Activated CD4-positive, alpha-beta T cell treated with anti-CD3 and anti-CD28 coated beads, Interleukin-2, amount 10 ng/mL, durations not matched to agents 7 days and 5 days (primary cell): ENCODE measurements at regions not wholly inside any gene's neighbourhood (a gene's known extent, or its start where the extent isn't known, plus 50 kb on each side); places are given as distances from the start of the nearest gene placed in this dataset.

Experiments used
- CTCF ChIA-PET: fragments of 350-600 bp; sonication (Branson Sonifier 250); formaldehyde crosslinking; loops from one replicate; lab custom pipeline; 2021; ENCODE audit warnings: antibody characterized with exemption; lab: Charles Lee
- POLR2A ChIA-PET: fragments of 350-600 bp; sonication (Branson Sonifier 250); formaldehyde crosslinking; loops from one replicate; lab custom pipeline; 2021; ENCODE audit warnings: antibody characterized with exemption; lab: Charles Lee
- DNase-seq: peaks from one replicate; pipeline ENCODE4 v3.0.0-alpha.2; 2020
- H3K27ac Mint-ChIP-seq: one replicate; pipeline ENCODE4 v1.8.0; 2021; ENCODE audit warnings: mild to moderate bottlenecking, moderate library complexity, mixed read lengths
- H3K27me3 Mint-ChIP-seq: one replicate; pipeline ENCODE4 v1.8.0; 2021; ENCODE audit warnings: mixed read lengths
- H3K36me3 Mint-ChIP-seq: one replicate; pipeline ENCODE4 v1.8.0; 2021; ENCODE audit warnings: low read depth, mixed read lengths
- H3K4me1 Mint-ChIP-seq: one replicate; pipeline ENCODE4 v1.8.0; 2021; ENCODE audit warnings: mixed read lengths
- H3K4me3 Mint-ChIP-seq: one replicate; pipeline ENCODE4 v1.8.0; 2021; ENCODE audit warnings: mild to moderate bottlenecking, moderate library complexity, mixed read lengths
- H3K9me3 Mint-ChIP-seq: one replicate; pipeline ENCODE4 v1.8.0; 2021; ENCODE audit warnings: mixed read lengths

GRCh38 chr18:41695441-41695840, 259.6 kb upstream of the PIK3C3 start:
- Mint-ChIP-seq H3K9me3 (no peaks in the 10 kb centered on the region), H3K4me3 (peak overlapping the region; percentile 0)
- CTCF ChIA-PET: no interaction called here

GRCh38 chr18:41693008-41693407, 262.0 kb upstream of the PIK3C3 start:
- Mint-ChIP-seq H3K4me3 (no peak overlapping the region), H3K9me3 (no peaks in the 10 kb centered on the region), H3K36me3 (no peaks in the 10 kb centered on the region), H3K4me1 (peaks cover 4% of the 10 kb centered on the region), H3K27ac (no peak overlapping the region), H3K27me3 (no peaks in the 10 kb centered on the region)
- POLR2A ChIA-PET: no interaction called here
- no peak for DNase-seq
- CTCF ChIA-PET: interaction anchor here (1.3 kb wide), 1 partner anchor 13 kb away, joined by 3 read pairs; no protein-coding TSS in a partner anchor

More at GRCh38 chr18:41695441-41695840, 259.6 kb upstream of the PIK3C3 start:
- POLR2A ChIA-PET: no interaction called here
- Mint-ChIP-seq H3K27me3 (no peaks in the 10 kb centered on the region), H3K36me3 (no peaks in the 10 kb centered on the region), H3K27ac (no peak overlapping the region), H3K4me1 (peaks cover 4% of the 10 kb centered on the region)
- no peak for DNase-seq

GRCh38 chr18:41690332-41691127, 264.5 kb upstream of the PIK3C3 start:
- Mint-ChIP-seq H3K4me1 (peaks cover 2% of the 10 kb centered on the region), H3K36me3 (no peaks in the 10 kb centered on the region), H3K4me3 (no peak overlapping the region), H3K9me3 (no peaks in the 10 kb centered on the region), H3K27ac (no peak overlapping the region), H3K27me3 (no peaks in the 10 kb centered on the region)
- POLR2A ChIA-PET: interaction anchor here (0.6 kb wide), 1 partner anchor 34 kb away, joined by 5 read pairs; no protein-coding TSS in a partner anchor
- CTCF ChIA-PET: no interaction called here
- no peak for DNase-seq

- Mint-ChIP-seq H3K36me3 (no peaks in the 10 kb centered on the region), H3K9me3 (no peaks in the 10 kb centered on the region), H3K27ac (no peak overlapping the region), H3K27me3 (no peaks in the 10 kb centered on the region), H3K4me1 (no peaks in the 10 kb centered on the region), H3K4me3 (no peak overlapping the region)
- CTCF ChIA-PET: interaction anchor here (1.4 kb wide), 1 partner anchor 13 kb away, joined by 3 read pairs; no protein-coding TSS in a partner anchor
- DNase-seq: no peak
- POLR2A ChIA-PET: no interaction called here
Observed at GRCh38 chr18:41687138-41687537, 267.9 kb upstream of the PIK3C3 start.

- no peaks in the 10 kb centered on the region for H3K36me3 Mint-ChIP-seq
- no peak overlapping the region for H3K27ac Mint-ChIP-seq
- POLR2A ChIA-PET: no interaction called here
- CTCF ChIA-PET: interaction anchor here (0.6 to 1.1 kb wide), 4 partner anchors 10 to 735 kb away, joined by 3 to 6 read pairs (median 3); no protein-coding TSS in a partner anchor
- H3K4me3 Mint-ChIP-seq: no peak overlapping the region
- H3K9me3 Mint-ChIP-seq: no peaks in the 10 kb centered on the region
- no peaks in the 10 kb centered on the region for H3K4me1 Mint-ChIP-seq
- H3K27me3 Mint-ChIP-seq: no peaks in the 10 kb centered on the region
- no peak for DNase-seq
Observed at GRCh38 chr18:41681138-41681880, 273.7 kb upstream of the PIK3C3 start.

- no peaks in the 10 kb centered on the region for H3K4me1 Mint-ChIP-seq
- H3K36me3 Mint-ChIP-seq: no peaks in the 10 kb centered on the region
- no peak overlapping the region for H3K4me3 Mint-ChIP-seq
- CTCF ChIA-PET: no interaction called here
- POLR2A ChIA-PET: no interaction called here
- no peak overlapping the region for H3K27ac Mint-ChIP-seq
- H3K9me3 Mint-ChIP-seq: no peaks in the 10 kb centered on the region
- H3K27me3 Mint-ChIP-seq: no peaks in the 10 kb centered on the region
- no peak for DNase-seq
Observed at GRCh38 chr18:41674506-41674905, 280.5 kb upstream of the PIK3C3 start.

GRCh38 chr18:41666231-41666630, 288.8 kb upstream of the PIK3C3 start:
- ChIA-PET CTCF (no interaction called here), POLR2A (no interaction called here)
- H3K36me3 Mint-ChIP-seq: no peaks in the 10 kb centered on the region
- no peak overlapping the region for H3K27ac Mint-ChIP-seq
- no peaks in the 10 kb centered on the region for H3K4me1 Mint-ChIP-seq
- H3K4me3 Mint-ChIP-seq: no peak overlapping the region
- DNase-seq: no peak
- no peaks in the 10 kb centered on the region for H3K9me3 Mint-ChIP-seq
- no peaks in the 10 kb centered on the region for H3K27me3 Mint-ChIP-seq

GRCh38 chr18:41665210-41665609, 289.8 kb upstream of the PIK3C3 start:
- H3K27me3 Mint-ChIP-seq: no peaks in the 10 kb centered on the region
- H3K36me3 Mint-ChIP-seq: no peaks in the 10 kb centered on the region
- CTCF ChIA-PET: no interaction called here
- H3K27ac Mint-ChIP-seq: no peak overlapping the region
- POLR2A ChIA-PET: no interaction called here
- no peaks in the 10 kb centered on the region for H3K9me3 Mint-ChIP-seq
- DNase-seq: no peak
- H3K4me1 Mint-ChIP-seq: no peaks in the 10 kb centered on the region
- no peak overlapping the region for H3K4me3 Mint-ChIP-seq

- H3K4me1 Mint-ChIP-seq: no peaks in the 10 kb centered on the region
- H3K36me3 Mint-ChIP-seq: no peaks in the 10 kb centered on the region
- DNase-seq: no peak
- CTCF ChIA-PET: no interaction called here
- H3K27ac Mint-ChIP-seq: no peak overlapping the region
- no peaks in the 10 kb centered on the region for H3K9me3 Mint-ChIP-seq
- POLR2A ChIA-PET: no interaction called here
- no peak overlapping the region for H3K4me3 Mint-ChIP-seq
- no peaks in the 10 kb centered on the region for H3K27me3 Mint-ChIP-seq
Observed at GRCh38 chr18:41660654-41661053, 294.4 kb upstream of the PIK3C3 start.

GRCh38 chr18:41659438-41660130, 295.4 kb upstream of the PIK3C3 start:
- no peaks in the 10 kb centered on the region for H3K4me1 Mint-ChIP-seq
- no peak overlapping the region for H3K27ac Mint-ChIP-seq
- no peaks in the 10 kb centered on the region for H3K9me3 Mint-ChIP-seq
- H3K4me3 Mint-ChIP-seq: no peak overlapping the region
- DNase-seq: no peak
- ChIA-PET CTCF (no interaction called here), POLR2A (no interaction called here)
- no peaks in the 10 kb centered on the region for H3K36me3 Mint-ChIP-seq
- H3K27me3 Mint-ChIP-seq: no peaks in the 10 kb centered on the region

- Mint-ChIP-seq H3K4me3 (no peak overlapping the region), H3K9me3 (no peaks in the 10 kb centered on the region), H3K36me3 (no peaks in the 10 kb centered on the region), H3K27ac (no peak overlapping the region), H3K27me3 (no peaks in the 10 kb centered on the region), H3K4me1 (no peaks in the 10 kb centered on the region)
- ChIA-PET CTCF (no interaction called here), POLR2A (no interaction called here)
- DNase-seq: no peak
Observed at GRCh38 chr18:41657189-41657588, 297.8 kb upstream of the PIK3C3 start.

GRCh38 chr18:41655074-41655473, 300.0 kb upstream of the PIK3C3 start:
- Mint-ChIP-seq H3K9me3 (no peaks in the 10 kb centered on the region), H3K4me1 (no peaks in the 10 kb centered on the region), H3K27ac (no peak overlapping the region), H3K36me3 (no peaks in the 10 kb centered on the region), H3K27me3 (no peaks in the 10 kb centered on the region), H3K4me3 (no peak overlapping the region)
- ChIA-PET CTCF (no interaction called here), POLR2A (no interaction called here)
- DNase-seq: no peak

GRCh38 chr18:41647914-41648313, 307.1 kb upstream of the PIK3C3 start:
- Mint-ChIP-seq H3K4me1 (no peaks in the 10 kb centered on the region), H3K36me3 (no peaks in the 10 kb centered on the region), H3K9me3 (no peaks in the 10 kb centered on the region), H3K27ac (no peak overlapping the region), H3K27me3 (no peaks in the 10 kb centered on the region), H3K4me3 (no peak overlapping the region)
- DNase-seq: no peak
- POLR2A ChIA-PET: no interaction called here
- CTCF ChIA-PET: no interaction called here
